Muscle of back (tissue), 3 donors: ENCODE measurements at regions not wholly inside any gene's neighbourhood (a gene's known extent, or its start where the extent isn't known, plus 50 kb on each side); places are given as distances from the start of the nearest gene placed in this dataset.
"Not testable (repeated sequence)": the region's sequence is repeated elsewhere in the genome, so short reads cannot be mapped to it uniquely, and the experiment has no call there.

ENCODE experiments used
- DNase-seq, 3 donors: peaks; one replicate each; pipeline versions ENCODE4 v3.0.0 to v3.0.0-alpha.2; 2013

DNA sequence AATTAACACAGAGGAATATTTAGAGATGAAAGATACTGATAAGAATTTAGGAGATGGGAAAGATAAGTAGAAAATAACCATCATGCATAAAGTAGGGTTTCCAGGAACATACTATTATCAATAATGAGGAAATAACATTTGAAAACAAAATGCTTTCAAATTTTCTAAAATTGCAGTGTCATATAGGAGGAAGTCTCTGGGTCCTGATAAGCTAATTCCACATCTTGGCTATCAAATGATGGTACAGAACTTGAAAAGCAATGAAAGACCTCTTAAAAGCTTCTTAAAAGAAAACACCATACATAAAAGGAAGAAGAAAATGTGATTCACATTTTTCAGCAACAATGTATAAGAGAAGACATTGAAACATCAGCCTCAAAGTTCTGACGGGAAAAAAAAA, 1024.8 kb downstream of the TSN start:
- DNase-seq, result no peak

DNA sequence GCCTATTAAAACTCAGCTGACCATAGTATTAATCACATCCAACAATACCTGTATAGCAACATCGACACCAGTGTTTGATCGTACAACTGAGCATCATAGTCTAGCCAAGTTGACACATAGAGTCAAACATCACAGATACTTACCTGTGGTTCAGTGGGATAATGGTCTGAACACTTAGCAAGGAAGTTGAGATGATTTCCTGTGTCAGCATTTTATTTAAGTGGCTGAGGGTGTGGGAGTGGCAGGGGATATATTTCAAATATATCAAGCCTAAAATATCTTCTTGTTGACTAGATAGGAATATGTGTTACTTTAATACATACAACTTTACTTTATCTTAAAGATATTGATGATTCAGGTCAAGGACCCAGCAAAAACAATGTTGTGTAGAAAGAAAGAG, 1038.6 kb downstream of the TSN start:
- no peak for DNase-seq

DNA sequence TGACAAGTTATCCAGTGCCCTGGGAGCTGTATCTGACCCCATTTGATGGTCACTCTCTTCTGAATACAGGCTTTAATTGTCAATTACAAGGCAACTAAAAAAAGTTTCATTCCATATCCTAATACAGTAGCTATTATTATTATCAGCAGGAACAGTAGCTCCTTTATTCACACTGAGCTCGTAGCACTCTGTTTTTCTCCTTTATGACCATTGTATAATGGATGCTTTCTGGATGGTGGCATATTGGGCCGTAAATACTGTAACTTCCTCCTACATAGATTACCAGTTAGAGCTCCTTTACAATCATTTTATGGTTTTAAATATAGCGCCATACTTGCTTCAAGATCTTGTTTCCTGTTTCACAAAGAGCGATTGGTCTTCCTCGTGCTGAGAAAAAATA, 1040.3 kb downstream of the TSN start:
- DNase-seq, result no peak

DNA sequence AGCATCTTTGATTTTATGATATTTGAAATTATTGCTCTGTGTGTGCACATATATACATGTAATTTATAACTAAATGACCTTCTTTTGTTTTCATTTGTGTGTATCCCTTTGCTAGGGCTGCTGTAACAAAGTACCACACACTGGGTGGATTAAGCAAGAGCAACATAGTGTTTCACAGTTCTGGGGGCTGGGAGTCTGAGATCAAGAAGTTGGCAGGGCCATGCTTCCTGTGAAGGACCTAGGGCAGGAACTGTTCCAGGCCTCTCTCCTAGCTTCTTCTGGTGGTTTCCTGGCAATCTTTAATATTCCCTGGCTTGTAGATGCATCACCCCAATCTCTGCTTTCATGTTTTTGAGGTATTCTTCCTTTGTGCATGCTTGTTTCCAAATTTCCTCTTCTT, 1043.9 kb downstream of the TSN start:
- DNase-seq, result peak in 1 of 3 donors; percentile 26

DNA sequence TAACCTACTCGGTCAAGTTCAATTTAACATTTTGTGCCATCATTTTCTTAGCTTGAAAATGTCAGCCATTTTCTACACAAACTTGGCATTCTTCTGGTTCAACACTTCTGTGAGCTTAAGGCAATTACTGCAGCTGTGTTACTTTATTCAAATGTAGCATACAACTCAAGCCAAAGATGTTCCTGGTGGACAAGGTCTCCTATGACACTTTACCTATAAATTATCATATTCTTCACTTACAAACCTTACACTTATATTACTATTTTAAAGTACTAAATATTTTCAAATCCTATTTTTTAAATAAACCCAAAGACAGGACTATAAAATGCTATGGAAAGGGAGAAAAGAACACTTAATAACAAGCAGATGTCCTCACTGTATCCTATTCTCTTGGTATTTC, 1045.3 kb downstream of the TSN start:
- peak; percentile 23 to 86 (median 45) for DNase-seq

DNA sequence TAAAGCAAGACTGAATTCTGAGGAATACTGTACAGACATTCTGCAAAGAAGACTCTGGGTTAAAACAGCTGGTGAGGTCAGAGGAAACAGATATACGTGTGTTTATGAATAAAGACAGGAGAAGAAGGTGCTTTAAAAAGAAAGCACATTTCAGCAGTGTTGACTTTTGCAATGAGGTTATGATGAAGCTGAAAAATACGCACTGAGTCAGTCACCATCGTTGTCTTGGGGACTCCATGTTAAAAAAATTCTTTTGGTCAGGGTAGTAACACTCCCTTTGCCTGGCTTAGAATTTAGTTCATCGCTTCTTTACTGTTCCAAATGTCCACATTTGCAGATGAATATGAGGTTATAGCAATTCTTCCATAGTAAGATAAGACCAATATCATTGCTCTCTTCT, 1049.0 kb downstream of the TSN start:
- DNase-seq, result no peak

DNA sequence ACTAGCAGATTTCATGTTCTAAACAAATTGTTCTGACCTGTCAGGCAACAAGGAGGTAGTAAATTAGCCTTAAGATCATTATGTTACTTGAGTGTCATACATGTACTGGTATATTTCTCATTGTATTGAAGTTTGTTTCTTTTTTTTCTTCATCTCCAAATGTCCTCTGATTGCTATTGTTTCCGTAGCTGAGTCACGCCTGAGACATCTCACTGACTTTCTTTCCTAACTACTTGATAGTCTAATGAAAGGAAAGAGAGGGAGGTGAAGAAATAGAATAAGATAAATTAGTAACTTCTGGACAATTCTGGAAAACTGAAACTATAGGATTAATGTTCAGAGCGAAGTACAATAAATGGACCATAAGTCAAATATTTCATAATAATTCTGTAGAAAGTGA, 1049.9 kb downstream of the TSN start:
- no peak for DNase-seq

DNA sequence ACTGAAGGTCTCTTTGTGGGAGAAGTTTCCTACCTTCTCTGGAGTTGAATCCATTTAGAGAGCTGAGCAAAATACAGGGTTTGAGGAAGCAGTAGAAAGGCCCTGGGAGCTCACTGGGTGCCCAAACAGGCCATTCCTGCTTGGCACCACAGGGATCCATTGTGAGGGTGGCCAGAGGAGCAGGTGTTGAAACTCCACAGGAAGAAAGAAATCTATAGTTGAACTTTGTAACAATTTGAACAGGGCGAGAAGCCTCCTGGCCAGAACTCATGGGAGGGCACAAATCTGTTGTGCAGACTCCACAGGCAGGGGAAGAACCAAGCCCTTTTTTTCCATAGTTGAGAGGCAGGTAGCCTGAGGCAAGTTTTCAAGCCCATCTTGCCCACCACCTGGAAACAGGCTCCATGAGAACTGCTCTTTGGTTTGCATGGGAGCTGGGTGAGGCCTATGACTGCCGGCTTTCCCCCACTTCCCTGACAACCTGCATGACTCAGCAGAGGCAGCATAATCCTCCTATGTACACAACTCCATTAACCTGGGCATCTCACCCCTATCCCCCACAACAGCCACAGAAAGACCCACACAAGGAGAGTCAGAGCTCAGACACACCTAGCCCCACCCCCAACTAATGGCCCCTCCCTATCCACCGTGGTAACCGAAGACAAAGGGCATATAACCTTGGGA, 1053.0 kb downstream of the TSN start:
- DNase-seq, result no peak

DNA sequence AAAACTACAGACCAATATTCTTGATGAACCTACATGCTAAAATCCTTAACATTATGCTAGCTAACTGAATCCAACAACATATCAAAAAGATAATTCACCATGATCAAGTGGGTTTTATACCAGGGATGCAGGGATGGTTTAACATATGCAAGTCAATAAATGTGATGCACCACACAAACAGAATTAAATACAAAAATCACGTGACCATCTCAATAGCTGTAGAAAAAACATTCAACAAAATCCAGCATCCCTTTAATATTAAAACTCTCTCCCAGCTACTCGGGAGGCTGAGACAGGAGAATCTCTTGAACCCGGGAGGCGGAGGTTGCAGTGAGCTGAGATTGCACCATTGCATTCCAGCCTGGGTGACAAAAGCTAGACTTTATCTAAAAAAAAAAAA, 1056.8 kb downstream of the TSN start:
- not testable (repeated sequence) for DNase-seq

DNA sequence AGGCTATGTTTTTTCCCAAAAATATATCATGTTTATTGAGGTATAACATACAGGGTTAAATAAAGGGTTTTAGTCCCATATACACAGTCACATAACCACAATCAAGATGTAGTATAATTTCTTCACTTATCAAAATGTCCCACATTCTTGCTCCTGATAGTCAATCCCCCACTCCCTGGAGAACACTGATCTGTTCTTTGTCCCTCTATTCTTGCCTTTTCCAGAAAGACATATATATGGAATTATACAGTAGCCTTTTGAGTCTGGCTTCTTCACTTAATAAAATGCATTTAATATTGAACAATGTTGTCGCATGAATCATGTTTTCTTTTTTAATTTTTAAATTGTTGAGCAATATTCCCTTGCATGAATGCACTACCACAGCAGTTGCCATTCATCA, 1059.7 kb downstream of the TSN start:
- DNase-seq, result no peak

DNA sequence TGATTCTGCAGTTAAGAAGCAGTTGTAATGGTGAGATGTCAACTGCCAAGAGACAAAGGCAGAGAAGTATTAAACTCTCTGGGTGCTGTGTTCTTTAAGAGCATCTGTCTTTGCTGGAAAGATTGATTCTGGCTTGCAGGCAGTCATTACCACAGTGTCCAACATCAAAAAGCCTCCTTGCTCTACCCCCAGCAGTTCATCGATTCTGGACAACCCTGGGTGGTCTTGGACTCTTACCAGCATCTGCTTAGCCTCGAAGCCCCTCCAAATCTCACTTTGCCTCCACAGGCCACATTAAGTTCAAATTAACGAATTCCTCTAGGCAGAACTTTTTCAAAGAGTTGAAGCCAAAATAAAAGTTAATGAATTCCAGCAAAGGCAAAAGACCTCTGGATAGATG, 1061.4 kb downstream of the TSN start:
- peak; percentile 16 to 78 (median 31) for DNase-seq

DNA sequence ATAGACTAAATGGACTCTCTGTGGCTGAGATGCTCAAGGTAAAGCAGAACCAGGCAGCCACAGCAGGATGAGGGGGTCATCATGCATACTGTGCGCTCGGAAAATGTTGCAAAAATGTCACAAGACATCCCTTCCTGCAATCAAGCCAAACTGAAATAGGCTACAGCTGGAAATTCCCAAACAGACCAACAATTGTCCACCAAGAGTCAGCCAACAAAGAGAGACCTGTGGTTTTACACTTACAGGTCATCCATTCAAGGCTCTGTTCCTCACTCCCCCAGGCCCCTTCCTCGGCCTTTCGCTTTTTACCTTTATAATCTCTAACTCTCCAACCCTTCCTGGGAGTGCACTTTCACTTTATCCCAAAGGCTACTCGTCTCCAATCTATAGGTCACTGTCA, 1066.9 kb downstream of the TSN start:
- no peak for DNase-seq

DNA sequence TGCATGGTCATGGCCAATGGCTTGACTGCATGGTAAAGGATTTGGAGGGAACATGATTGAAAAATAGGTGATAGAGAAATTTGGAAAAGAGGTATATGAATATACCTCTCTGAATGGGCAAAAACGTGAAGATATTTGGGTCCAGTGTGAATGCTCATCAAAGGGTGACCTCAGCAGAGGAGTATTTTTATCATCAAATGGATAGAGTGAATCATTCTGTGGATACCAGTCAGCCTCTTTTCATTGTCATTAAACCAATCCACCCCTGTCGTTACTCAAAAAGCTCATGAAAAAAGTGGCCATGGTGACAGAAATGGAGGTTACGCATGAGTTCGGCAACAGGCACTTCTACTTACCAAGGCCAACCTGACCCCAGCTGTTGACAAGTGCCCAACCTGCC, 1074.7 kb downstream of the TSN start:
- DNase-seq, result no peak

DNA sequence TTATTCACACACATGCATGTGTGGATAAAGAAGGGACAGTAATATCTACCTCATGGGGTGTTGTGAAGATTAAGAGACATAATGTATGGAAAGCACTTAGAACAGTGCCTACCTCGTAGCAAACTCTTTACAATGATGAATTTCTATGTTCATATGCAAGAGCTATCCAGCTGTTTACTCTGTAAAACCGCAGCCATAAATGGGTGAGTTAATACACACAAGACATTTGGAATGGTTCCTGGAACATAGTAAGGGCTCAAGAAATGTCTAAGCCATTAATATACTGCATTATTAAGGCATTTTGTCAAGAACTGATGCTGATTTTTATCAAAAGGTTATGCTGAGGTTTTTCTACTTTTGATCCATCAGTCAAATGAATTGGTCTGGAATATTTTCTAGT, 1076.2 kb downstream of the TSN start:
- peak in 1 of 3 donors; percentile 23 for DNase-seq

DNA sequence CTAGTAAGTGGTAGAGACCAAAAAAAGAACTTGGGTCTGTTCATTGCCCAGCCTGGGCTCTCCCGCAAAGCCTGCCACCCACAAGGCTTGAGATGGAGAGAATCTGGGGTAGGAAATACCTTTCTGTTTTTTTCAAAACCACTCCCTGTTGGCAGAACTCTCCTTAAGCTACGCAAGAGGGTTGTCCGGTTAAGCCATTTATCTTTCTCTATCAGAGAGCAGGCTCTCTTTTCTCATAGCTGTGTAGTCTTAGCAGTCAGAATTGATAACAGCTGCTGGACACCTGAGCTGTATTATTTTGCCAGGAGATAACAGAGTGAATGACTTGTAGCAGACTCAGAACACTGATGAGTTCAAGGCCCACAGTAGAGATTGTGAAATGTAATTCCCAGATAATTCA, 1088.1 kb downstream of the TSN start:
- DNase-seq, result no peak

DNA sequence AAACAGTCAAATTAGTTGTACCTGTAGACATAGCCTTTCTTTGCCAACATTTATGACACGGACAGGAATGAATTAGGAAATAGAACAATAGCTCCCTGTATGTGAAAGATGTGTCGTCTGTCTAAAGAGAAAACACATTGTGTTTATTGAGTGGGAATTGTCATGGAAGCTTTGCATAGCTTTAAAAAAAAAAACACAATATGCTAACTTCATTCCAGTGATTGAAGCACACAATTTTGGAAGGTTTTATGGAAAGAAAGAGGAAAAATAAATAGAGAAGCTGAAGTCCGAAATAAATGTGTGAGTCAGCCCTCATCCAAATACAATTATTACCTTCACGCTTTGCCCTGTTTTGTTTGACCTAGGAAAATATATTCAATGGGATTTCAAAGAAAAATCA, 1095.7 kb downstream of the TSN start:
- DNase-seq, result peak in 1 of 3 donors; percentile 3

DNA sequence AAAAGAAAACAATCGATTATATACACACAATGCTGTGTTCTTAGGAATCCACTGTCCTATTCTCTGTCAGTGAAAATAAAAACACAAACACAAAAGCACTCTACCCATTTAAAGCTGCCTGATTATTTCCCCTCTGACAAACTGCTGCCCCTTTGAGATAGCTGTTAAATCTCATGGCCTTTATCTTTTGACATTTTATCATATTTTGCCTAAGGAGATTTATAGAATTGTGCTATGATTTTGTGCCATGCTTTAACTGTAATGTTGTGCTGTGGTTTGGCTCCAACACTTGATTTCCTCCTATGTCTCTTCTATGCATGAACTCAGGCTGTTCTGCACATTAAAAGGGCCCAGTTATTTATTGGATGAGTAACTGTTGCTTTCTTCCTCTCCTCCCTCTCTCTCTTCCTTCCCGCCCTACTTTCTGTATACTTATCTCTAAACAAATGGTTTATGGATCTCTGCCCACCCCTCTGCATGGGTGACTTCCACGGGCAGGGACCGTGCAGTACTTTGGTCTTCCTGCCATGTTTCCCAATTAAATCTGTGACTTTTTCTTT, 1096.6 kb downstream of the TSN start:
- DNase-seq, result no peak

DNA sequence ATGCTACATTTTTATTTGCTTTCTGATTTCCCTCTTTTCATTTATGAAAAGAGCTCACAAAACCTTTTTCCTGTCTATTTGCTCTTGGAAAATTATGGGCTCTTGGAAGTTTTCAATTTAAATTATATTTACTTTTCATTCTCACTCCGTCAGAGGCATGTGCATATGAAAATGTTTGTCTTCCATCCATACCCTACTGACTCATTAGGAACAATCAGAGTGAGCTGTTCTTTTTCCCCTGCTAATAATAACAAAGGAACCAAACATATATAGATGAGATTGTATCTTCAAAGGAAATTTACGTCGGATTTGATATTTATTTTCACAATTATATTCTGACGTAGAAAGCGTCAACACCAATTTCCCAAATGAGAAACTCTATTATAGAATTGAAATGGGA, 1101.2 kb downstream of the TSN start:
- DNase-seq, result no peak

DNA sequence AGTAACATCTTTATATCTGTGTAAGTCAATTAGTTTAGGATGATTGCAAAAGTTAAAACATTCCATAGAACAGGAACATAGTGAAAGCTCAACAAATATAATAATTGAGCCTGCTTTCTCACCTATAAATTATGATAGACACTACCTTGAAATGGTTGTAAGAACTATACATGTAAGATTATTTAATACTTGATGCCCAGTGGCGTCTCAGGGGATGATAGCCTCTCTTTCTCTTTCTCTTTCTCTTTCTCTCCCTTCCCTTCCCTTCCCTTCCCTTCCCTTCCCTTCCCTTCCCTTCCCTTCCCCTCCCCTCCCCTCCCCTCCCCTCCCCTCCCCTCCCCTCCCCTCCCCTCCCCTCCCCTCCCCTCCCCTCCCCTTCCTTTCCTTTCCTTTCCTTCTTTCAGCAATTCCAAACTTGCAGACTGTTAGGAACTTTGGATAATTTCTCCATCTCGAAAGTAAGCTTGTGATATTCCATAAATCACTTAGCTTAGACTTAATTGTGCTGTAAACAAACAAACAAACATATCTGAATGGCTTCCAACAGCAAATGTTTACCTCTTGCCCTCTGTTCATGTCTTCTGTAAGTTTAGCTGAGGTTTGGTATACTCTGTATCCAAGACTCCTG, 1102.7 kb downstream of the TSN start:
- no peak for DNase-seq

DNA sequence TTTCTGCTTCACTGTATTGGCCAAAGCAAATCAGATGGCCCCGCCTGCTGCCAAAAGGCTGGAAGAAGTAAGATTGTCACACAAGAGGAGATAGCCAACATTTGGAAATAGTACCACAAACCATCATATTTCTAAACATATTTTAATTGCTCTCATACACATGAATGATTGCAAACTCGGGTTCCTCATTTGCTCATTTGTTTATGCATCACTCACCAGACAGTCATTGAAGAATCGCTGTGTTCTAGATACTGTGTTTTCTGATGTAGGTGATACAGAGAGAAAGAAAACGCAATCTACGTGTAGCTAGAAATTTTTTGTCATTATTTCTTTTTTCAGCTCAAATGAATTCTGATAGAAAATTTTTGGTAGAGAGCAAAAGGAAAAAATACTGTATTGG, 1103.4 kb downstream of the TSN start:
- DNase-seq, result no peak

DNA sequence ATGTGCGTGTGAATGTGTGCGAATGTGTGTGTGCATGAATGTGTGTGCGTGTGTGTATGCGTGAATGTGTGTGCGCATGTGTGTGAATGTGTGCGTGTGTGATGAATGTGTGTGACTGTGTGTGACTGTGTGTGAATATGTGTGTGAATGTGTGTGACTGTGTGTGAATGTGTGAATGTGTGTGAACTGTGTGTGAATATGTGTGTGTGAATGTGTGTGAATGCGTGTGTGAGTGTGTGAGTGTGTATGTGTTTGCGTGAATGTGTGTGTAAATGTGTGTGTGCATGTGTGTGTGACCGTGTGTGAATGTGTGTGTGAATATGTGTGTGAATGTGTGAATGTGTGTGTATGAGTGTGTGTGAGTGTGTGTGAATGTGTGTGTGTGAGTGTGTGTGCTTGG, 1103.8 kb downstream of the TSN start:
- DNase-seq, result no peak

DNA sequence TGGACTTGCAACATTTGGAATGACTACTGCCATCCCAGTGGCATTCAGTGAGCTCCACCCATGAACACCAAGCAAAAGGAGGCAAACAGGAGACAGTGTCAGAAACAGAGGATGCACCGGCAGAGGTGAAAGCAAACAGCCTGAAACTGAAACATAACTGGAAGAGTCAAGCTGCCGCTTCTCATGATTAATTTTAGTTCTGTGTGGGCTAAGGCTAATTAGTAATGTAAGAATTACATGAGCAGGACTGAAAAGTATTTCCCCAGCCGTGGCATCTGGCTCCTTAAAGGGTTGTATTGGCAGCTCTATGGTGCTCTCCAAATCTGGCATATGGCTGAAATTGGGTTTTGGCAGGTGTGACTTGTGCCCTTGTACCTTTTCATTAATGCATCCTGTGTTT, 1108.1 kb downstream of the TSN start:
- no peak for DNase-seq

DNA sequence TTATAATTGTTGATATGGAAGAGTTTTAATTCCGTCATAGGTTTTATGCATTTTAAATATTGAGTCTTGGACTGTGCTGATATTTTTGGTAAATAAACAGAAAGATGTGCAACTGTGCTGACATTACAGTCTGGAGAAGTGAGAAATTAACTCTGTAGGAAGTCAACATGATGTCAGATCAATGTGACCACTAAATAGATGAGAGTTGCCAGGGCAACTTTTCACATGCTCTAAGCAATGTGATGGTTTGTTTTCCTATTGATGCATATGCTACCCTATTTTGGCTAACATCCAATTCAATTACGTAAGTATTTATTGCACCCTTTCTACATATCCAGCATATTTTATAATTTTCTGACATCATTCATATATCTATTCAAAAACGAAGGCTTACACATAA, 1109.3 kb downstream of the TSN start:
- no peak for DNase-seq

DNA sequence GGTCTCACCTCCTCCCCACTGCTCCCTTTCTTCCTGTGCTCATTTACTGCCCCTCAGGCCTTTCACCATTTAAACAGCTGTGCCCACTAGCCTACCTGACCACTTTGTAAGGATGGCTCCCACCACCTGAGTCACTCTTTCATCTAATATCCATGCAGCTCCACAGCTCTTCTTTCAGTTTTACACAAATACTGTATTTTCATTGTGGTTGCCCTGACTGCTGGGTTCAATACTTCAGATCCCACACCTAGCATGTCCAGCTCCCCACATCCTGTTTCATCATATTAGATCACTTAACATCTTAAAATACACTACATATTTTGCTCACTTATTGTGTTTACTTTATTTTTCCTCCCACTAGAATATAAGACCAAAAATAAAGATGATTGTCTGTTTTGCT, 1110.6 kb downstream of the TSN start:
- no peak for DNase-seq
